Ovary (tissue), 7 donors: ENCODE measurements at regions not wholly inside any gene's neighbourhood (a gene's known extent, or its start where the extent isn't known, plus 50 kb on each side); places are given as distances from the start of the nearest gene placed in this dataset.

Source experiments
- DNase-seq, 5 donors: peaks; one replicate each; pipeline ENCODE4 v3.0.0-alpha.2; 2019 to 2020
- H3K27ac ChIP-seq, 2 donors: fragments of 200-600 bp; one replicate each; pipeline versions ENCODE4 v1.5.1 to v1.8.0; 2019 to 2022
- H3K27me3 ChIP-seq: fragments of 200-600 bp; one replicate; pipeline ENCODE4 v1.8.0; 2022
- H3K36me3 ChIP-seq: fragments of 200-600 bp; sonication (generic); one replicate; pipeline ENCODE4 v1.5.1; 2019
- H3K4me1 ChIP-seq: one replicate; pipeline ENCODE4 v1.8.1; 2013; ENCODE audit warnings: mild to moderate bottlenecking, moderate library complexity; ENCODE audit not compliant: insufficient read depth
- H3K4me3 ChIP-seq: fragments of 200-600 bp; sonication (generic); one replicate; pipeline ENCODE4 v1.5.1; 2017
- H3K9me3 ChIP-seq, 2 donors: fragments of 200-600 bp in 1 of 2; sonication (generic) in 1 of 2; one replicate each; pipeline versions ENCODE4 v1.5.1 to v1.8.1; 2013 to 2019; ENCODE audit warnings: mild to moderate bottlenecking in 1 of 2, moderate library complexity in 1 of 2
- CTCF ChIP-seq, 3 donors: fragments of 450-650 bp in 2 of 3; fragments of 200-600 bp in 1 of 3; IDR thresholded peaks; one replicate each; pipeline versions ENCODE4 v1.5.1 to v1.8.0; 2016 to 2022; ENCODE audit warnings: antibody characterized with exemption in 3 of 3, mild to moderate bottlenecking in 1 of 3
- EP300 ChIP-seq: sonication (generic); formaldehyde crosslinking; IDR thresholded peaks from one replicate; pipeline ENCODE4 v1.6.1; 2017; ENCODE audit warnings: antibody characterized with exemption
- POLR2A ChIP-seq: fragments of 450-650 bp; IDR thresholded peaks from one replicate; pipeline ENCODE4 v1.6.1; 2017; ENCODE audit warnings: antibody characterized with exemption, mild to moderate bottlenecking, moderate library complexity
- WGBS, 3 donors: extraction: QIAGEN DNeasy Blood & Tissue Kit in 1 of 3; methylation state at CpG; one replicate each; pipeline versions ENCODE4 v1.1.5 to v1.1.7; 2013 to 2017; 5-methylcytosine and 5-hydroxymethylcytosine counted together
- intact Hi-C, 4 donors: fragments of 100-400 bp; cut with DNase I; formaldehyde crosslinking; loops; one replicate each; pipeline versions ENCODE4 v1.11.0 to v1.15.1; 2022 to 2023
- donor health status: DM: no; HTN: no; CAD: no; lungs with moderate emphysema.
- donor health status: DM: no; HTN: no; CAD: no.
- donor health status: Bipolar disorder and iron deficiency.
- donor health status: DM: no; HTN: no; CAD: no.
- donor health status: DM: yes; HTN: yes; CAD: no.

- intact Hi-C loops, result no loop called here
- Histone ChIP-seq H3K36me3 (no peaks in the 10 kb centered on the region), H3K27me3 (no peaks in the 10 kb centered on the region), H3K4me1 (peaks cover 19% of the 10 kb centered on the region), H3K27ac (peak overlapping the region in 1 of 2 donors; percentile 26), H3K4me3 (no peak overlapping the region), H3K9me3 (no peaks in the 10 kb centered on the region)
- no peak for TF ChIP-seq CTCF (IDR thresholded peaks at IDR 0.05)
- no peak for TF ChIP-seq EP300
- no peak for TF ChIP-seq POLR2A
- 83 to 90% (median 85%) methylated on average over 3 of the region's 3 CpGs for WGBS, 3 donors
- DNase-seq, result no peak
Measured at GRCh38 chr15:95928822-95929221, 401.7 kb upstream of the NR2F2 start.

DNA sequence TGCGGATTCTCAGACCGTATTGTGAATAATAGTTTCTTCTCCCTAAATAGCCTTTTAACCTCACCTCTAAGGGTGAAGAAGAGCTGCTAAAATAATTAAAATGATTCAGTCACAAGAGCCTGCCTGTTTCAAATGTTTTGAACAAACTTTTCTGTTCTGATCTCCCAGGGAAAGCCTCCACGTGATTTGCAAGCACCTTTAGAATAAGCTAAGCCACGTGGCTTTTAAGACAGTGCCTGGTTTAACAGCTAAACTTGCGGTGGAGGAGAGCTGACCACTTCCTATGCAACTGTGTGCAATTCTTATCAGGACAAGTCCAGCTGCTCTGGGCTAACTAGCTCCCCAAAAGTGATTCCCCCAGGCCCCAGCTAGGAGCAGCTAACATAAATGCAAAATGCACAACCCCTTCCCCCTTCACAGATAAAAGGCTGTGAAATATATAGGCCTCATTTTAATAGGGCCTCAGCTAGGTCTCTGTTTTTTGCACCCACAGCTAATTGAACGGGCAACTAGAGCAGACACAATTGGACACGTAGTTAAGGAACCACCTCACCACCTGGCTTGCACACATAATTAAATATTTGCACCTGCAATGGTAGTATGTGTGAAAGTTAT lies 401.2 kb upstream of the NR2F2 start:
- H3K36me3 ChIP-seq, result no peaks in the 10 kb centered on the region
- H3K27ac ChIP-seq, result peak overlapping the region in 1 of 2 donors; percentile 26
- H3K9me3 ChIP-seq, result no peaks in the 10 kb centered on the region
- intact Hi-C loops, result no loop called here
- no peak overlapping the region for H3K4me3 ChIP-seq
- 39 to 46% (median 40%) methylated on average over 7 of the region's 7 CpGs for WGBS, 3 donors
- peaks cover 19% of the 10 kb centered on the region for H3K4me1 ChIP-seq
- no peak for DNase-seq
- H3K27me3 ChIP-seq, result no peaks in the 10 kb centered on the region
- TF ChIP-seq EP300, result no peak

DNA sequence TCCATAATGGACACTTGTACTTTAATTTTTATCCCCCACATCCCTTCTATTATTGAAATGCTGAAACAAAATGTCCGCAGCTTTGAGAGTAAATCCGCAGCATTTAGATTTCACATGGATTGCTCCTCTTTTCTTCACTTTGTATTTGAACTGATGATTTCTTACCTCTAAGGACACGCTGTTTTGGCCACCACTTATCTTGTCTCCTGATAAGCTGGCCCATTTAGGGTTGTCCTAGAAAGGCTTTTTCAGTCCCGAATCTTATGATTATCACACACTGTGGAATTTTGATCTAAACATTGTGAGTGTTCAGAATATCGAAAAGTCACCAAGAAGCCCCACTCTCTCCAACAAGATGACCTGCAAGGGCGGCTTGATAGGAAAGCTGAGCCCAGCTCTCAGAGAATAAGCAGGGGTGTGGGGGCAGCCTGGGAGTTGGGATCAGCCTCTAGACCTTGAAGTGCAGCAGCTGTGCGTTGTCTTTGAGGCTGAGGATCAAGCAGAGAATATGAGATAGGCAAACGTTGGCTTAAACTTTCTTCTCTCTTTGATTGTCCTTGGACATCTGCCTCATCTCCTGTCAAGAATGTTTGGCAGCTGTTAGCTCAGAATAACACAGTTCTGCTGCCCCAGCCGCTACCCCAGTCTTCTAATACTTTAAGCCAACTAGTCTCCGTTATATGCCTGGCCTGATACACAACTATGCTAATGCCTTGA lies 399.7 kb upstream of the NR2F2 start:
- TF ChIP-seq CTCF (IDR thresholded peaks at IDR 0.05) (no peak), POLR2A (no peak), EP300 (no peak)

GRCh38 chr15:95931619-95932018 lies 398.9 kb upstream of the NR2F2 start:
- H3K36me3 ChIP-seq, result no peaks in the 10 kb centered on the region
- intact Hi-C loops, result loop anchor here in 1 of 4 donors (5.0 kb wide), 1 partner anchor 391 kb away; no protein-coding TSS in a partner anchor
- WGBS, 3 donors, result 76 to 86% (median 77%) methylated on average over 3 of the region's 3 CpGs
- no peak overlapping the region for H3K4me3 ChIP-seq
- peak overlapping the region in 1 of 2 donors; percentile 68 for H3K27ac ChIP-seq
- no peaks in the 10 kb centered on the region for H3K27me3 ChIP-seq
- no peak for DNase-seq
- TF ChIP-seq POLR2A (no peak), EP300 (no peak), CTCF (IDR thresholded peaks at IDR 0.05) (no peak)
- H3K9me3 ChIP-seq, result no peaks in the 10 kb centered on the region
- peaks cover 24% of the 10 kb centered on the region for H3K4me1 ChIP-seq

More for the DNA sequence above, 399.7 kb upstream of the NR2F2 start:
- 13 to 22% (median 15%) methylated on average over 10 of the region's 10 CpGs for WGBS, 3 donors
- peak; percentile 44 to 67 (median 62) for DNase-seq
- Histone ChIP-seq H3K36me3 (no peaks in the 10 kb centered on the region), H3K4me3 (no peak overlapping the region), H3K4me1 (peaks cover 21% of the 10 kb centered on the region), H3K27ac (peak overlapping the region in 1 of 2 donors; percentile 68), H3K27me3 (no peaks in the 10 kb centered on the region), H3K9me3 (no peaks in the 10 kb centered on the region)
- intact Hi-C loops, result loop anchor here in 1 of 4 donors (5.0 kb wide), 1 partner anchor 391 kb away; no protein-coding TSS in a partner anchor

DNA sequence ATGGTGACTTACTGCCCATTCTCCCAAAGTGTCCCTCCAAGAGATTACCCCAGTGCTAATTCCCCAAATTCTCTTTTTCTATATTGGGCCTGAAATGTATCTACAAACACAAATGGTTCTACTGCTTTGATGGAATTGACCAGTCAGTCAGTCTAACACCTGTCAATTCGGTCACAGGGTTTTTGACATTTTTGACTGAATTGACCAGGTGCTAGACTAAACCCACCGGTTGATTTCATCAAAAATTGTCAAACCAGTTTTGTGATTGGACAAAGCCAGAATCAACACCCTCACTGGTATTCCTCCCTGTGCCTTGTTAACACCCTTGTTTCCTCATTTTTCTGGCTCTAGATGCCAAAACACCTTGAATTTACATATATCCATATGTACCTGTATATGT lies 398.4 kb upstream of the NR2F2 start:
- no peak for TF ChIP-seq POLR2A
- no peak for TF ChIP-seq CTCF (IDR thresholded peaks at IDR 0.05)
- no peak for TF ChIP-seq EP300
- DNase-seq, result no peak
- Histone ChIP-seq H3K27me3 (no peaks in the 10 kb centered on the region), H3K4me1 (peaks cover 27% of the 10 kb centered on the region), H3K4me3 (no peak overlapping the region), H3K27ac (peak overlapping the region in 1 of 2 donors; percentile 68), H3K9me3 (no peaks in the 10 kb centered on the region), H3K36me3 (no peaks in the 10 kb centered on the region)
- 95 to 100% (median 97%) methylated on average over 2 of the region's 2 CpGs for WGBS, 3 donors
- intact Hi-C loops, result loop anchor here in 1 of 4 donors (5.0 kb wide), 1 partner anchor 390 kb away; no protein-coding TSS in a partner anchor
